SK-N-SH (cell line): ENCODE measurements at regions not wholly inside any gene's neighbourhood (a gene's known extent, or its start where the extent isn't known, plus 50 kb on each side); places are given as distances from the start of the nearest gene placed in this dataset.

Experiments used
- CTCF ChIA-PET: fragments of 300-600, 350-600 bp; formaldehyde crosslinking; extraction: SDS; loops from one replicate; lab custom pipeline; 2021; lab: Yijun Ruan, JAX
- POLR2A ChIA-PET: fragments of 350-600 bp; sonication (Branson Sonifier 250); formaldehyde crosslinking; extraction: SDS; loops from one replicate; lab custom pipeline; 2020; ENCODE audit warnings: antibody characterized with exemption, inconsistent platforms; lab: Yijun Ruan, JAX
- DNase-seq: peaks from one replicate; pipeline ENCODE4 v3.0.0; 2012
- H2AFZ ChIP-seq: fragments of 200-600 bp; sonication (generic); 2 replicates; pipeline ENCODE4 v1.8.1; 2016; ENCODE audit warnings: antibody characterized with exemption, mild to moderate bottlenecking, low read depth
- H3F3A ChIP-seq: fragments of 200-600 bp; sonication (generic); replicated peaks from 2 replicates; pipeline ENCODE3; 2016; ENCODE audit warnings: antibody characterized with exemption, mild to moderate bottlenecking; ENCODE audit not compliant: insufficient read depth
- H3K27ac ChIP-seq, 2 experiments: fragments of 200-500 bp in 1 of 2; fragments of 200-600 bp in 1 of 2; sonication (Bioruptor generic) in 1 of 2; sonication (generic), shearing (Covaris generic) in 1 of 2; 2 replicates each; pipeline versions ENCODE4 v1.5.1 to v1.6.1; 2014 to 2016; ENCODE audit warnings: low read depth in 2 of 2, inconsistent platforms in 1 of 2, low read length in 1 of 2, mild to moderate bottlenecking in 1 of 2, mixed read lengths in 1 of 2
- H3K27me3 ChIP-seq: fragments of 200-600 bp; sonication (generic), shearing (Covaris generic); 2 replicates; pipeline ENCODE4 v1.6.1; 2016; ENCODE audit warnings: mixed run types; ENCODE audit not compliant: insufficient read depth
- H3K36me3 ChIP-seq, 2 experiments: fragments of 200-500 bp in 1 of 2; fragments of 200-600 bp in 1 of 2; sonication (Bioruptor generic) in 1 of 2; sonication (generic) in 1 of 2; replicated peaks in 1 of 2; 2 replicates each; pipeline versions ENCODE3 to v1.5.1; 2014 to 2016; ENCODE audit warnings: low read length in 1 of 2, mild to moderate bottlenecking in 1 of 2; ENCODE audit not compliant: insufficient read depth in 2 of 2, control insufficient read depth in 1 of 2
- H3K4me1 ChIP-seq, 2 experiments: fragments of 200-500 bp in 1 of 2; fragments of 200-600 bp in 1 of 2; sonication (Bioruptor generic) in 1 of 2; sonication (generic), shearing (Covaris generic) in 1 of 2; 2 replicates each; pipeline versions ENCODE4 v1.5.1 to v1.6.1; 2014 to 2016; ENCODE audit warnings: low read depth in 1 of 2, low read length in 1 of 2, mixed run types in 1 of 2; ENCODE audit not compliant: insufficient read depth in 2 of 2, control insufficient read depth in 1 of 2
- H3K4me2 ChIP-seq: fragments of 200-600 bp; sonication (generic), shearing (Covaris generic); 2 replicates; pipeline ENCODE4 v1.6.1; 2017; ENCODE audit warnings: mixed run types
- H3K4me3 ChIP-seq, 2 experiments: fragments of 200-500 bp in 1 of 2; fragments of 200-600 bp in 1 of 2; sonication (Bioruptor generic) in 1 of 2; sonication (generic), shearing (Covaris generic) in 1 of 2; 2 replicates each; pipeline versions ENCODE4 v1.5.1 to v1.8.1; 2014 to 2016; ENCODE audit warnings: low read depth in 2 of 2, inconsistent platforms in 1 of 2, low read length in 1 of 2, mild to moderate bottlenecking in 1 of 2, mixed read lengths in 1 of 2, moderate library complexity in 1 of 2
- H3K79me2 ChIP-seq: fragments of 200-600 bp; sonication (generic); 2 replicates; pipeline ENCODE4 v1.8.1; 2017; ENCODE audit warnings: mild to moderate bottlenecking; ENCODE audit not compliant: insufficient read depth
- H3K9ac ChIP-seq: fragments of 200-600 bp; sonication (generic); 2 replicates; pipeline ENCODE4 v1.6.1; 2017; ENCODE audit warnings: mixed run types
- H3K9me2 ChIP-seq: fragments of 200-600 bp; sonication (generic); 2 replicates; pipeline ENCODE4 v1.6.1; 2017; ENCODE audit warnings: mixed run types
- H3K9me3 ChIP-seq: fragments of 200-600 bp; sonication (generic); 2 replicates; pipeline ENCODE4 v1.6.1; 2017; ENCODE audit warnings: mixed run types, mild to moderate bottlenecking, moderate library complexity
- H4K20me1 ChIP-seq: fragments of 200-600 bp; sonication (generic); 2 replicates; pipeline ENCODE4 v1.6.1; 2017; ENCODE audit warnings: mild to moderate bottlenecking, mixed run types; ENCODE audit not compliant: insufficient read depth
- CHD2 ChIP-seq: fragments of 150-350 bp; IDR thresholded peaks from 2 replicates; pipeline ENCODE4 v1.6.1; 2018; ENCODE audit warnings: low read length; ENCODE audit not compliant: partially characterized antibody
- CTCF ChIP-seq: fragments of 200-600 bp; sonication (generic); IDR thresholded peaks from 2 replicates; pipeline ENCODE4 v1.6.1; 2017; ENCODE audit warnings: antibody characterized with exemption, mild to moderate bottlenecking, moderate library complexity
- FOSL2 ChIP-seq: IDR thresholded peaks from 2 replicates; pipeline ENCODE4 v1.4.0; 2012; ENCODE audit warnings: low read depth, mild to moderate bottlenecking, moderate library complexity, borderline replicate concordance
- FOXJ3 ChIP-seq: sonication (generic); formaldehyde crosslinking; IDR thresholded peaks from 2 replicates; pipeline ENCODE4 v1.5.1; 2020; ENCODE audit warnings: mild to moderate bottlenecking, missing genetic modification reagents
- FOXM1 ChIP-seq: IDR thresholded peaks from 2 replicates; pipeline ENCODE4 v1.4.0; 2012; ENCODE audit warnings: low read depth, mild to moderate bottlenecking
- IRF3 ChIP-seq: fragments of 150-350 bp; IDR thresholded peaks from 2 replicates; pipeline ENCODE4 v1.6.1; 2016; ENCODE audit warnings: mild to moderate bottlenecking, low read depth, low read length
- POLR2AphosphoS5 ChIP-seq: IDR thresholded peaks from 2 replicates; pipeline ENCODE4 v1.6.1; 2012; ENCODE audit warnings: low read depth, low read length
- RFX5 ChIP-seq: IDR thresholded peaks from 2 replicates; pipeline ENCODE4 v1.6.1; 2012; ENCODE audit warnings: mild to moderate bottlenecking, improper control_type of control experiment, low read length
- TAF1 ChIP-seq: IDR thresholded peaks from 2 replicates; pipeline ENCODE4 v1.6.1; 2012; ENCODE audit warnings: low read depth, mild to moderate bottlenecking, low read length, moderate library complexity, borderline replicate concordance
- YY1 ChIP-seq: IDR thresholded peaks from 2 replicates; pipeline ENCODE4 v1.4.0; 2012; ENCODE audit warnings: low read depth, mild to moderate bottlenecking
- WGBS: methylation state at CpG from one replicate; pipeline ENCODE4 v1.1.6; 2017; ENCODE audit warnings: low lambda C conversion rate; 5-methylcytosine and 5-hydroxymethylcytosine counted together
- TF ChIP-seq, protein P1 (sequence below): IDR thresholded peaks from 2 replicates; pipeline ENCODE4 v1.4.0; 2012; ENCODE audit warnings: low read depth, borderline replicate concordance
- TF ChIP-seq, protein P2 (sequence below): IDR thresholded peaks from 2 replicates; pipeline ENCODE4; 2012
- TF ChIP-seq, protein P3 (sequence below): IDR thresholded peaks from 2 replicates; pipeline ENCODE4 v1.6.1; 2012; ENCODE audit warnings: mild to moderate bottlenecking, low read depth, low read length, moderate library complexity

- no peaks in the 10 kb centered on the region for H3F3A ChIP-seq
- no peaks in the 10 kb centered on the region for H3K27me3 ChIP-seq
- H3K36me3 ChIP-seq, result no peaks in the 10 kb centered on the region
- H3K4me2 ChIP-seq, result no peak overlapping the region
- no peak overlapping the region for H3K4me3 ChIP-seq
- no peaks in the 10 kb centered on the region for H3K4me1 ChIP-seq
- no peaks in the 10 kb centered on the region for H3K9me2 ChIP-seq
- no peak overlapping the region for H3K9ac ChIP-seq
- CTCF ChIA-PET, result no interaction called here
- no peak overlapping the region for H3K27ac ChIP-seq
- H3K79me2 ChIP-seq, result no peaks in the 10 kb centered on the region
- no peaks in the 10 kb centered on the region for H4K20me1 ChIP-seq
- TF ChIP-seq RFX5, result no peak
- TF ChIP-seq, protein P1, sequence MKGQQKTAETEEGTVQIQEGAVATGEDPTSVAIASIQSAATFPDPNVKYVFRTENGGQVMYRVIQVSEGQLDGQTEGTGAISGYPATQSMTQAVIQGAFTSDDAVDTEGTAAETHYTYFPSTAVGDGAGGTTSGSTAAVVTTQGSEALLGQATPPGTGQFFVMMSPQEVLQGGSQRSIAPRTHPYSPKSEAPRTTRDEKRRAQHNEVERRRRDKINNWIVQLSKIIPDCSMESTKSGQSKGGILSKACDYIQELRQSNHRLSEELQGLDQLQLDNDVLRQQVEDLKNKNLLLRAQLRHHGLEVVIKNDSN, result no peak
- no peak for TF ChIP-seq IRF3
- TF ChIP-seq FOXJ3, result no peak
- TF ChIP-seq, protein P2, sequence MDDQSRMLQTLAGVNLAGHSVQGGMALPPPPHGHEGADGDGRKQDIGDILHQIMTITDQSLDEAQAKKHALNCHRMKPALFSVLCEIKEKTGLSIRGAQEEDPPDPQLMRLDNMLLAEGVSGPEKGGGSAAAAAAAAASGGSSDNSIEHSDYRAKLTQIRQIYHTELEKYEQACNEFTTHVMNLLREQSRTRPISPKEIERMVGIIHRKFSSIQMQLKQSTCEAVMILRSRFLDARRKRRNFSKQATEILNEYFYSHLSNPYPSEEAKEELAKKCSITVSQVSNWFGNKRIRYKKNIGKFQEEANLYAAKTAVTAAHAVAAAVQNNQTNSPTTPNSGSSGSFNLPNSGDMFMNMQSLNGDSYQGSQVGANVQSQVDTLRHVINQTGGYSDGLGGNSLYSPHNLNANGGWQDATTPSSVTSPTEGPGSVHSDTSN, result no peak
- no peak for TF ChIP-seq CTCF
- TF ChIP-seq CHD2, result no peak
- TF ChIP-seq, protein P3, sequence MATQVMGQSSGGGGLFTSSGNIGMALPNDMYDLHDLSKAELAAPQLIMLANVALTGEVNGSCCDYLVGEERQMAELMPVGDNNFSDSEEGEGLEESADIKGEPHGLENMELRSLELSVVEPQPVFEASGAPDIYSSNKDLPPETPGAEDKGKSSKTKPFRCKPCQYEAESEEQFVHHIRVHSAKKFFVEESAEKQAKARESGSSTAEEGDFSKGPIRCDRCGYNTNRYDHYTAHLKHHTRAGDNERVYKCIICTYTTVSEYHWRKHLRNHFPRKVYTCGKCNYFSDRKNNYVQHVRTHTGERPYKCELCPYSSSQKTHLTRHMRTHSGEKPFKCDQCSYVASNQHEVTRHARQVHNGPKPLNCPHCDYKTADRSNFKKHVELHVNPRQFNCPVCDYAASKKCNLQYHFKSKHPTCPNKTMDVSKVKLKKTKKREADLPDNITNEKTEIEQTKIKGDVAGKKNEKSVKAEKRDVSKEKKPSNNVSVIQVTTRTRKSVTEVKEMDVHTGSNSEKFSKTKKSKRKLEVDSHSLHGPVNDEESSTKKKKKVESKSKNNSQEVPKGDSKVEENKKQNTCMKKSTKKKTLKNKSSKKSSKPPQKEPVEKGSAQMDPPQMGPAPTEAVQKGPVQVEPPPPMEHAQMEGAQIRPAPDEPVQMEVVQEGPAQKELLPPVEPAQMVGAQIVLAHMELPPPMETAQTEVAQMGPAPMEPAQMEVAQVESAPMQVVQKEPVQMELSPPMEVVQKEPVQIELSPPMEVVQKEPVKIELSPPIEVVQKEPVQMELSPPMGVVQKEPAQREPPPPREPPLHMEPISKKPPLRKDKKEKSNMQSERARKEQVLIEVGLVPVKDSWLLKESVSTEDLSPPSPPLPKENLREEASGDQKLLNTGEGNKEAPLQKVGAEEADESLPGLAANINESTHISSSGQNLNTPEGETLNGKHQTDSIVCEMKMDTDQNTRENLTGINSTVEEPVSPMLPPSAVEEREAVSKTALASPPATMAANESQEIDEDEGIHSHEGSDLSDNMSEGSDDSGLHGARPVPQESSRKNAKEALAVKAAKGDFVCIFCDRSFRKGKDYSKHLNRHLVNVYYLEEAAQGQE, result no peak
- TF ChIP-seq TAF1, result no peak
- TF ChIP-seq FOSL2, result no peak
- no peak for TF ChIP-seq POLR2AphosphoS5
- TF ChIP-seq YY1, result no peak
- TF ChIP-seq FOXM1, result no peak
- POLR2A ChIA-PET, result no interaction called here
- H3K9me3 ChIP-seq, result no peaks in the 10 kb centered on the region
- DNase-seq, result no peak
- WGBS, result 6% methylated on average over 1 of the region's 1 CpG
- no peak overlapping the region for H2AFZ ChIP-seq
These were observed 940.2 kb downstream of the GALC start for GRCh38 chr14:87052646-87053225.
